GM12891 (cell line): ENCODE measurements at regions not wholly inside any gene's neighbourhood (a gene's known extent, or its start where the extent isn't known, plus 50 kb on each side); places are given as distances from the start of the nearest gene placed in this dataset.

Experiments used
- POLR2A ChIP-seq: IDR thresholded peaks from 2 replicates; pipeline ENCODE4 v1.6.1; 2011; ENCODE audit warnings: low read depth, low read length, control low read depth
- POLR2AphosphoS5 ChIP-seq: IDR thresholded peaks from 2 replicates; pipeline ENCODE4 v1.6.1; 2011; ENCODE audit warnings: low read depth, low read length, control low read depth

GRCh38 chr21:38183961-38184360, 72.8 kb upstream of the KCNJ15 start:
- TF ChIP-seq POLR2AphosphoS5: no peak
- TF ChIP-seq POLR2A: no peak
